A673 (cell line): ENCODE measurements at regions not wholly inside any gene's neighbourhood (a gene's known extent, or its start where the extent isn't known, plus 50 kb on each side); places are given as distances from the start of the nearest gene placed in this dataset.

Experiments
- EZH2 ChIP-seq: fragments of 200-600 bp; sonication (generic); IDR thresholded peaks from 2 replicates; pipeline ENCODE4 v1.6.1; 2017; ENCODE audit warnings: borderline replicate concordance, low read depth, mild to moderate bottlenecking, mixed read lengths, antibody characterized with exemption, low read length; ENCODE audit not compliant: poor library complexity, severe bottlenecking
- TF ChIP-seq, protein P1 (sequence below): fragments of 300-800, 200-600 bp; sonication (generic); conservative IDR thresholded peaks from 2 replicates; pipeline ENCODE4 v1.5.1; 2017; ENCODE audit warnings: low read depth, mild to moderate bottlenecking, antibody characterized with exemption, low read length, moderate library complexity, mixed read lengths

DNA sequence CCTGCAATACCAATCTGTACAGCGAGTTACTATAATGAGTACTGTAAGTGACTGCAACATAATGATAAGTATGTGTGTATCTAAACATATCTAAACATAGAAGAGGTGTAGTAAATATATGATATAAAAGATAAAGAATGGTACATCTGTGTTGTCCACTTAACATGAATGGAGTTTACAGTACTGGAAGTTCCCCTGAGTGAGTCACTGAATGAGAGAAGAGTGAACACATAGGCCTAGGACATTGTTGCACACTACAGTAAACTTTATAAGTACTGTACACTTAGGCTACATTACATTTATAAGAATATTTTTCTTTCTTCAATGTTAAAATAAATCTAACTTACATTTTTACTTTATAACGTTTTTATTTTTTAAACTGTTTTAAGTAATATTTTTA, 380.4 kb downstream of the MMUT start:
- TF ChIP-seq, protein P1, sequence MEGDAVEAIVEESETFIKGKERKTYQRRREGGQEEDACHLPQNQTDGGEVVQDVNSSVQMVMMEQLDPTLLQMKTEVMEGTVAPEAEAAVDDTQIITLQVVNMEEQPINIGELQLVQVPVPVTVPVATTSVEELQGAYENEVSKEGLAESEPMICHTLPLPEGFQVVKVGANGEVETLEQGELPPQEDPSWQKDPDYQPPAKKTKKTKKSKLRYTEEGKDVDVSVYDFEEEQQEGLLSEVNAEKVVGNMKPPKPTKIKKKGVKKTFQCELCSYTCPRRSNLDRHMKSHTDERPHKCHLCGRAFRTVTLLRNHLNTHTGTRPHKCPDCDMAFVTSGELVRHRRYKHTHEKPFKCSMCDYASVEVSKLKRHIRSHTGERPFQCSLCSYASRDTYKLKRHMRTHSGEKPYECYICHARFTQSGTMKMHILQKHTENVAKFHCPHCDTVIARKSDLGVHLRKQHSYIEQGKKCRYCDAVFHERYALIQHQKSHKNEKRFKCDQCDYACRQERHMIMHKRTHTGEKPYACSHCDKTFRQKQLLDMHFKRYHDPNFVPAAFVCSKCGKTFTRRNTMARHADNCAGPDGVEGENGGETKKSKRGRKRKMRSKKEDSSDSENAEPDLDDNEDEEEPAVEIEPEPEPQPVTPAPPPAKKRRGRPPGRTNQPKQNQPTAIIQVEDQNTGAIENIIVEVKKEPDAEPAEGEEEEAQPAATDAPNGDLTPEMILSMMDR = no peak
- TF ChIP-seq EZH2 = no peak
